ENCODE measurements at regions not wholly inside any gene's neighbourhood (a gene's known extent, or its start where the extent isn't known, plus 50 kb on each side); places are given as distances from the start of the nearest gene placed in this dataset.

- TF ChIP-seq ZBTB11 (CRISPR knock-in tag; IDR thresholded peaks at IDR 0.05) (no peak), NFXL1 (CRISPR knock-in tag; IDR thresholded peaks at IDR 0.05) (no peak), CTCF (IDR thresholded peaks at IDR 0.05 in 2 of 3, conservative IDR thresholded peaks at IDR 0.05 in 1 of 3; ENCODE audit: insufficient read depth in 2 of 3, low read depth in 1 of 3, low read length in 3 of 3) (no peak), BDP1 (IDR thresholded peaks at IDR 0.05; ENCODE audit: insufficient read depth, insufficient read length) (no peak), BRCA1 (IDR thresholded peaks at IDR 0.05) (no peak), BRCA1 (CRISPR knock-in tag; IDR thresholded peaks at IDR 0.05) (no peak), STAT6 (CRISPR knock-in tag; IDR thresholded peaks at IDR 0.05) (no peak), XRCC3 (IDR thresholded peaks at IDR 0.05) (no peak), PRMT5 (CRISPR knock-in tag; IDR thresholded peaks at IDR 0.05) (no peak), ZBTB26 (CRISPR knock-in tag; IDR thresholded peaks at IDR 0.05) (no peak)
These were observed 97.1 kb downstream of the MEX3B start for GRCh38 chr15:81948751-81949150.
